A549 (cell line): ENCODE measurements at regions not wholly inside any gene's neighbourhood (a gene's known extent, or its start where the extent isn't known, plus 50 kb on each side); places are given as distances from the start of the nearest gene placed in this dataset.

Source experiments
- ATAC-seq, 2 experiments: fragments of 200-7000 bp in 1 of 2; fragments of >200 bp in 1 of 2; cut with Nextera tagmentation in 1 of 2; cut with Tn5 transposase in 1 of 2; 3 replicates each; pipeline versions ENCODE4 v1.8.0 to v1.9.1; 2018 to 2020; ENCODE audit warnings: mild to moderate bottlenecking in 1 of 2, moderate library complexity in 1 of 2
- CTCF ChIA-PET: fragments of 300-600 bp; sonication (Branson Sonifier 250); formaldehyde crosslinking; extraction: SDS; loops from one replicate; lab custom pipeline; 2021; ENCODE audit warnings: antibody characterized with exemption, inconsistent platforms; lab: Yijun Ruan, JAX
- POLR2A ChIA-PET: fragments of 350-600 bp; formaldehyde crosslinking; extraction: SDS; loops from one replicate; lab custom pipeline; 2021; ENCODE audit warnings: antibody characterized with exemption, inconsistent platforms; lab: Yijun Ruan, JAX
- DNase-seq, 2 experiments: peaks; one replicate each; pipeline versions ENCODE4 v3.0.0 to v3.0.0-alpha.2; 2011 to 2016; ENCODE audit warnings: low read depth in 1 of 2, low spot score in 1 of 2
- FAIRE-seq: peaks from 2 replicates; lab custom pipeline; 2011; peaks lifted over from hg19 to GRCh38; lab: Jason Lieb, UNC
- H3K27ac ChIP-seq, 2 experiments: fragments of >200 bp; sonication (Bioruptor Twin); formaldehyde crosslinking; 3 replicates each; pipeline ENCODE4 v1.5.1; 2016 to 2017
- H3K4me1 ChIP-seq: fragments of >200 bp; sonication (Bioruptor Twin); formaldehyde crosslinking; 3 replicates; pipeline ENCODE4 v1.6.1; 2016
- H3K4me2 ChIP-seq: fragments of >200 bp; sonication (Bioruptor Twin); formaldehyde crosslinking; 3 replicates; pipeline ENCODE4 v1.6.1; 2016
- H3K4me3 ChIP-seq: fragments of >200 bp; sonication (Bioruptor Twin); formaldehyde crosslinking; 3 replicates; pipeline ENCODE4 v1.5.1; 2016
- H3K9me3 ChIP-seq: fragments of >200 bp; sonication (Bioruptor Twin); formaldehyde crosslinking; 3 replicates; pipeline ENCODE4 v1.6.1; 2016
- CBX2 ChIP-seq: fragments of 200-600 bp; sonication (generic); IDR thresholded peaks from 2 replicates; pipeline ENCODE4 v1.6.1; 2016; ENCODE audit warnings: low read depth, mild to moderate bottlenecking, borderline replicate concordance
- CBX8 ChIP-seq: fragments of 200-600 bp; sonication (generic); IDR thresholded peaks from 2 replicates; pipeline ENCODE4 v1.6.1; 2016
- EHF ChIP-seq: fragments of 250-450 bp; sonication (Bioruptor Pico); IDR thresholded peaks from 2 replicates; pipeline ENCODE4 v1.5.0; 2020; ENCODE audit warnings: mild to moderate bottlenecking
- EHMT2 ChIP-seq: fragments of 200-600 bp; sonication (generic); IDR thresholded peaks from 2 replicates; pipeline ENCODE4 v1.6.1; 2016; ENCODE audit warnings: antibody characterized with exemption, low read depth, mild to moderate bottlenecking, moderate library complexity
- EP300 ChIP-seq, 2 experiments: fragments of >200 bp; sonication (Bioruptor Twin); formaldehyde crosslinking; IDR thresholded peaks; 2 replicates in 1 of 2; 3 replicates in 1 of 2; pipeline ENCODE4 v1.6.1; 2016 to 2017
- FOSL2 ChIP-seq, 2 experiments: fragments of 450-650 bp in 1 of 2; fragments of >200 bp in 1 of 2; sonication (Bioruptor Twin) in 1 of 2; formaldehyde crosslinking; IDR thresholded peaks; 2 replicates each; pipeline versions ENCODE4 v1.5.0 to v1.6.1; 2016 to 2020; ENCODE audit warnings: mild to moderate bottlenecking in 1 of 2, moderate library complexity in 1 of 2
- GATA3 ChIP-seq: IDR thresholded peaks from 2 replicates; pipeline ENCODE4 v1.6.1; 2012; ENCODE audit warnings: borderline replicate concordance
- HOXB13 ChIP-seq: fragments of 250-450 bp; sonication (Bioruptor Pico); IDR thresholded peaks from 2 replicates; pipeline ENCODE4 v1.5.0; 2020; ENCODE audit warnings: low read depth, mild to moderate bottlenecking, moderate library complexity
- HOXB5 ChIP-seq: fragments of 250-450 bp; sonication (Bioruptor Pico); IDR thresholded peaks from 2 replicates; pipeline ENCODE4 v1.5.0; 2020; ENCODE audit warnings: mild to moderate bottlenecking, moderate library complexity
- JUNB ChIP-seq: fragments of >200 bp; sonication (Bioruptor Twin); formaldehyde crosslinking; IDR thresholded peaks from 2 replicates; pipeline ENCODE4 v1.6.1; 2016
- KDM5A ChIP-seq: fragments of 200-600 bp; sonication (generic); IDR thresholded peaks from 2 replicates; pipeline ENCODE4 v1.6.1; 2016; ENCODE audit warnings: antibody characterized with exemption, mild to moderate bottlenecking
- MAX ChIP-seq: IDR thresholded peaks from 2 replicates; pipeline ENCODE4 v1.6.1; 2012
- MYC ChIP-seq: IDR thresholded peaks from 2 replicates; pipeline ENCODE4 v1.6.1; 2012; ENCODE audit warnings: mild to moderate bottlenecking, inconsistent platforms, low read length, improper control_type of control experiment, borderline replicate concordance
- NFE2L2 ChIP-seq: fragments of 150-350 bp; conservative IDR thresholded peaks from 2 replicates; pipeline ENCODE4 v1.6.1; 2014; ENCODE audit warnings: low read length
- PBX3 ChIP-seq: IDR thresholded peaks from 2 replicates; pipeline ENCODE4 v1.6.1; 2012
- PHF8 ChIP-seq: fragments of 200-600 bp; sonication (generic); IDR thresholded peaks from 2 replicates; pipeline ENCODE4 v1.6.1; 2016; ENCODE audit warnings: low read depth, mild to moderate bottlenecking, antibody characterized with exemption, moderate library complexity, borderline replicate concordance
- POLR2AphosphoS2 ChIP-seq: conservative IDR thresholded peaks from 2 replicates; pipeline ENCODE4 v1.6.1; 2012; ENCODE audit warnings: low read length, improper control_type of control experiment, inconsistent platforms
- RAD21 ChIP-seq, 2 experiments: fragments of >200 bp in 1 of 2; sonication (Bioruptor Twin) in 1 of 2; formaldehyde crosslinking in 1 of 2; IDR thresholded peaks in 1 of 2; conservative IDR thresholded peaks in 1 of 2; 2 replicates in 1 of 2; 3 replicates in 1 of 2; pipeline ENCODE4 v1.6.1; 2012 to 2018; ENCODE audit warnings: inconsistent platforms in 1 of 2
- TP53 ChIP-seq: fragments of 250-450 bp; sonication (Bioruptor Pico); IDR thresholded peaks from 2 replicates; pipeline ENCODE4 v1.5.0; 2021; ENCODE audit warnings: mild to moderate bottlenecking, moderate library complexity
- USF2 ChIP-seq: fragments of 450-650 bp; IDR thresholded peaks from 2 replicates; pipeline ENCODE4 v1.6.1; 2014; ENCODE audit warnings: antibody characterized with exemption
- ZC3H11A ChIP-seq: fragments of 450-650 bp; IDR thresholded peaks from 2 replicates; pipeline ENCODE4 v1.6.1; 2014; ENCODE audit warnings: antibody characterized with exemption, mild to moderate bottlenecking
- ZNF302 ChIP-seq: fragments of 250-450 bp; sonication (Bioruptor Pico); IDR thresholded peaks from 2 replicates; pipeline ENCODE4 v1.9.0; 2021; ENCODE audit warnings: inconsistent platforms, mild to moderate bottlenecking, moderate library complexity
- ZSCAN20 ChIP-seq: fragments of 250-450 bp; sonication (Bioruptor Pico); IDR thresholded peaks from 2 replicates; pipeline ENCODE4 v1.8.0; 2022; ENCODE audit warnings: mild to moderate bottlenecking, moderate library complexity
- WGBS: methylation state at CpG from one replicate; pipeline ENCODE4 v1.1.6; 2017; ENCODE audit errors: missing lambda C conversion rate; 5-methylcytosine and 5-hydroxymethylcytosine counted together
- TF ChIP-seq, protein P1 (sequence below): fragments of 150-350 bp; IDR thresholded peaks from 2 replicates; pipeline ENCODE4 v1.6.1; 2014; ENCODE audit warnings: low read depth, mild to moderate bottlenecking, low read length

DNA sequence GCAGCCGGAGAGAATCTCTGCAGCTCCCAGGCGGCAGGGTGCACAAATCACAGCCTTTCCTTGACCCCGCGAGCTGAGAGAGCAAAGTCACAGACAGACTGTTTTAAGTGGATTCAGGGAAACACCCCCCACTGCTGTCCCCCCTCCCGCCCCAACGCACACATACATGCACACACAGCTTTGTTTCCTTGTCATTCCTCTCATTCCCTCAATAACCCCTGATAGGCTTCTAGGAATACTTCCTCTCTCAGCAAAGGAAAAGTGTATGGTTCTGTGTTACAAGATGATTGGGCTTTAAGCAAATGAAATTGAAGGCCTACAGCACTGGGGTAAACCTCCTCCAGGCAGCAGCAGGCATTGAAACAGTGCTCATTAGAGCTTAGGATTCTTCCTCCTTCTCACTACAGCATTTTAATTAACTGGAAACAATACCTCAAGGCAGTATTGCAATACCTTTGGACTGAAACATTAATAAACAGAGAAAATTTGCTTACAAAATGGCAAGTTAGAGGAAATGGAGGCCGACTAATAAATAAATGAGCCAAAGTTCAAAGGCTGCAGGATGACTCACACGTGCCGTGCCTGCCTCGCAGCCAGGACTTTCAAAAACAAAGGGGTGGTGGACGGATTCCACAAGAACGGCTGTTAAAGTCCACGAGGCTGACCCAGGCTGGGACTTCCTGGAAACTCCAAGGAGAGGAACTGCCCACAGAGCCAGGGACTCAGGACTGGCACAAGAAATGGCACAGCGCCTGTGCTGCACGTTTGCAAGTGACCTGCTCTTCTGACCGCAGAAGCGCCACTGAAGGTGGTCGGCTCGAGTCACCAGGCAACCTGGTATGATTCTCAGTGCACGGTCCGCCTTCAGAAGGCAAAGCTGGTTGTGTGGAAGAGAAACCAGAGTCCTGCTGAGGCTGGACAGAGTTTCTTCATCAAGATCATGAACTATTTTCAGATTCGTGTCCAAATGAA lies 236.2 kb downstream of the SYK start:
- no peak for TF ChIP-seq PHF8
- TF ChIP-seq POLR2AphosphoS2: no peak
- TF ChIP-seq EHF (CRISPR knock-in tag): no peak
- TF ChIP-seq EP300 (IDR thresholded peaks at IDR 0.05): 0 out of 5 replicates have a peak, but pooled peaks of 1 of the 2 experiments have one; percentile 24
- no peak for TF ChIP-seq PBX3
- TF ChIP-seq USF2: no peak
- TF ChIP-seq MYC: peak; percentile 59; the same call in 1 of the 2 replicates
- no peak for TF ChIP-seq TP53 (CRISPR knock-in tag)
- TF ChIP-seq MAX: peak; percentile 40
- no peak for TF ChIP-seq HOXB5 (CRISPR knock-in tag)
- no peak for TF ChIP-seq EHMT2
- TF ChIP-seq NFE2L2: no peak
- no peak for TF ChIP-seq ZC3H11A
- no peak for TF ChIP-seq HOXB13
- TF ChIP-seq CBX2: no peak
- 0 out of 2 replicates have a peak, but pooled peaks have one; percentile 30 for TF ChIP-seq FOSL2 (IDR thresholded peaks at IDR 0.05)
- TF ChIP-seq FOSL2 (CRISPR knock-in tag; IDR thresholded peaks at IDR 0.05): peak; percentile 82
- TF ChIP-seq JUNB: peak; percentile 1; the same call in 1 of the 2 replicates
- TF ChIP-seq KDM5A: no peak
- TF ChIP-seq, protein P1, sequence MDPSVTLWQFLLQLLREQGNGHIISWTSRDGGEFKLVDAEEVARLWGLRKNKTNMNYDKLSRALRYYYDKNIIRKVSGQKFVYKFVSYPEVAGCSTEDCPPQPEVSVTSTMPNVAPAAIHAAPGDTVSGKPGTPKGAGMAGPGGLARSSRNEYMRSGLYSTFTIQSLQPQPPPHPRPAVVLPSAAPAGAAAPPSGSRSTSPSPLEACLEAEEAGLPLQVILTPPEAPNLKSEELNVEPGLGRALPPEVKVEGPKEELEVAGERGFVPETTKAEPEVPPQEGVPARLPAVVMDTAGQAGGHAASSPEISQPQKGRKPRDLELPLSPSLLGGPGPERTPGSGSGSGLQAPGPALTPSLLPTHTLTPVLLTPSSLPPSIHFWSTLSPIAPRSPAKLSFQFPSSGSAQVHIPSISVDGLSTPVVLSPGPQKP: no peak
- no peak for TF ChIP-seq ZNF302 (CRISPR knock-in tag)
- TF ChIP-seq RAD21 (conservative IDR thresholded peaks at IDR 0.05 in 1 of 2, IDR thresholded peaks at IDR 0.05 in 1 of 2): peak in 1 of 2 experiments; percentile 29; a peak in 2 of 5 replicates
- TF ChIP-seq ZSCAN20 (CRISPR knock-in tag): no peak
- no peak for TF ChIP-seq GATA3
- TF ChIP-seq CBX8: no peak
- WGBS: 38% methylated on average over 22 of the region's 22 CpGs
- CTCF ChIA-PET: interaction anchor here (0.6 to 2.7 kb wide), 42 partner anchors 8 to 706 kb away, joined by 3 to 41 read pairs (median 4); partner anchors contain the start of gene AUH
- Histone ChIP-seq H3K4me1 (peaks cover 21% of the 10 kb centered on the region), H3K4me2 (peak overlapping the region; percentile 68), H3K27ac (peak overlapping the region; percentile 66 to 89), H3K9me3 (no peaks in the 10 kb centered on the region), H3K4me3 (no peak overlapping the region)
- peak; percentile 13 for FAIRE-seq
- DNase-seq: peak; percentile 40 to 72
- ATAC-seq: peak; percentile 33 to 55
- POLR2A ChIA-PET: interaction anchor here (0.5 to 1.9 kb wide), 8 partner anchors 24 to 395 kb away, joined by 3 to 19 read pairs (median 4); partner anchors contain the start of gene NFIL3
